A673 (cell line): ENCODE measurements at regions not wholly inside any gene's neighbourhood (a gene's known extent, or its start where the extent isn't known, plus 50 kb on each side); places are given as distances from the start of the nearest gene placed in this dataset.

Source experiments
- EZH2 ChIP-seq: fragments of 200-600 bp; sonication (generic); IDR thresholded peaks from 2 replicates; pipeline ENCODE4 v1.6.1; 2017; ENCODE audit warnings: borderline replicate concordance, low read depth, mild to moderate bottlenecking, mixed read lengths, antibody characterized with exemption, low read length; ENCODE audit not compliant: poor library complexity, severe bottlenecking
- TF ChIP-seq, protein P1 (sequence below): fragments of 300-800, 200-600 bp; sonication (generic); conservative IDR thresholded peaks from 2 replicates; pipeline ENCODE4 v1.5.1; 2017; ENCODE audit warnings: low read depth, mild to moderate bottlenecking, antibody characterized with exemption, low read length, moderate library complexity, mixed read lengths

- TF ChIP-seq, protein P1, sequence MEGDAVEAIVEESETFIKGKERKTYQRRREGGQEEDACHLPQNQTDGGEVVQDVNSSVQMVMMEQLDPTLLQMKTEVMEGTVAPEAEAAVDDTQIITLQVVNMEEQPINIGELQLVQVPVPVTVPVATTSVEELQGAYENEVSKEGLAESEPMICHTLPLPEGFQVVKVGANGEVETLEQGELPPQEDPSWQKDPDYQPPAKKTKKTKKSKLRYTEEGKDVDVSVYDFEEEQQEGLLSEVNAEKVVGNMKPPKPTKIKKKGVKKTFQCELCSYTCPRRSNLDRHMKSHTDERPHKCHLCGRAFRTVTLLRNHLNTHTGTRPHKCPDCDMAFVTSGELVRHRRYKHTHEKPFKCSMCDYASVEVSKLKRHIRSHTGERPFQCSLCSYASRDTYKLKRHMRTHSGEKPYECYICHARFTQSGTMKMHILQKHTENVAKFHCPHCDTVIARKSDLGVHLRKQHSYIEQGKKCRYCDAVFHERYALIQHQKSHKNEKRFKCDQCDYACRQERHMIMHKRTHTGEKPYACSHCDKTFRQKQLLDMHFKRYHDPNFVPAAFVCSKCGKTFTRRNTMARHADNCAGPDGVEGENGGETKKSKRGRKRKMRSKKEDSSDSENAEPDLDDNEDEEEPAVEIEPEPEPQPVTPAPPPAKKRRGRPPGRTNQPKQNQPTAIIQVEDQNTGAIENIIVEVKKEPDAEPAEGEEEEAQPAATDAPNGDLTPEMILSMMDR: no peak
- TF ChIP-seq EZH2: no peak
These were observed 66.8 kb upstream of the SLC25A33 start for GRCh38 chr1:9472386-9473031.
